ENCODE measurements at regions not wholly inside any gene's neighbourhood (a gene's known extent, or its start where the extent isn't known, plus 50 kb on each side); places are given as distances from the start of the nearest gene placed in this dataset.

DNA sequence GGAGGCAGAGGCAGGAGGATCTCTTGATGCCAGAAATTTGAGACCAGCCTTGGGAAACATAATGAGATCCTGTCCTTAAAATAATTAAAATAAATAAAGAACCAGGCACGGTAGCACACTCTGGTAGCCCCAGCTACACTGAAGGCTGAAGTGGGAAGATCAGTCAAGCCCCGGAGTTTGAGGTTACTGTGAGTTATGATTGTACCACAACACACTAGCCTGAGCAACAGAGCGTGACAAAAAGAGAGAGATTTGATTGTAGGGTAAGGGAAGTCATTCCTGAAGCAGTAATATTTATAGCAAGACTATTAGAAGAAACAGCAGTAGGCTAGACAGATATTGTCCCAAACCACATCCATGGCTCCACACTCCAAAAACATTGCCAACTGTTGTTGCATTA is 1408.4 kb upstream of the TENM4 start:
- TF ChIP-seq SMC3 (IDR thresholded peaks at IDR 0.05; ENCODE audit: low read depth, low read length) (no peak), CTCF (conservative IDR thresholded peaks at IDR 0.05; ENCODE audit: low read depth, low read length) (no peak), POLR2A (IDR thresholded peaks at IDR 0.05; ENCODE audit: low read depth, low read length) (no peak), USF2 (IDR thresholded peaks at IDR 0.05; ENCODE audit: low read depth, low read length) (no peak), CEBPB (IDR thresholded peaks at IDR 0.05; ENCODE audit: low read depth, low read length) (no peak), FOS (IDR thresholded peaks at IDR 0.05; ENCODE audit: low read depth, low read length) (no peak), RFX5 (IDR thresholded peaks at IDR 0.05; ENCODE audit: low read depth, low read length) (no peak), MXI1 (IDR thresholded peaks at IDR 0.05; ENCODE audit: borderline replicate concordance, low read depth, low read length) (no peak), RCOR1 (IDR thresholded peaks at IDR 0.05; ENCODE audit: insufficient replicate concordance, low read length) (no peak), MAFK (IDR thresholded peaks at IDR 0.05; ENCODE audit: low read depth, low read length) (no peak), NFE2L2 (IDR thresholded peaks at IDR 0.05; ENCODE audit: low read depth, low read length) (no peak), RAD21 (IDR thresholded peaks at IDR 0.05; ENCODE audit: low read length) (no peak), CHD1 (IDR thresholded peaks at IDR 0.05; ENCODE audit: low read depth, low read length) (no peak), MAZ (IDR thresholded peaks at IDR 0.05; ENCODE audit: borderline replicate concordance, low read depth, low read length) (no peak)
